Testis (tissue), 2 donors: ENCODE measurements at regions not wholly inside any gene's neighbourhood (a gene's known extent, or its start where the extent isn't known, plus 50 kb on each side); places are given as distances from the start of the nearest gene placed in this dataset.

Experiments
- DNase-seq: peaks from one replicate; pipeline ENCODE4 v3.0.0-alpha.2; 2019
- H3K27ac ChIP-seq, 2 donors: fragments of 200-600 bp; sonication (generic); one replicate each; pipeline ENCODE4 v1.5.1; 2019
- H3K27me3 ChIP-seq: fragments of 200-600 bp; sonication (generic); one replicate; pipeline ENCODE4 v1.5.1; 2019
- H3K36me3 ChIP-seq: fragments of 200-600 bp; sonication (generic); one replicate; pipeline ENCODE4 v1.5.1; 2017; ENCODE audit warnings: low read depth; ENCODE audit errors: missing control alignments
- H3K4me1 ChIP-seq: fragments of 200-600 bp; sonication (generic); one replicate; pipeline ENCODE4 v1.5.1; 2019
- H3K4me3 ChIP-seq, 2 donors: fragments of 200-600 bp; sonication (generic); one replicate each; pipeline ENCODE4 v1.5.1; 2017 to 2019
- H3K9me3 ChIP-seq: fragments of 200-600 bp; sonication (generic); one replicate; pipeline ENCODE4 v1.5.1; 2017
- CTCF ChIP-seq, 3 experiments: fragments of 450-650 bp in 2 of 3; fragments of 200-600 bp in 1 of 3; sonication (generic) in 1 of 3; IDR thresholded peaks; one replicate each; pipeline ENCODE4 v1.5.1; 2016 to 2019; ENCODE audit warnings: antibody characterized with exemption in 3 of 3, mild to moderate bottlenecking in 2 of 3, moderate library complexity in 1 of 3
- POLR2A ChIP-seq: fragments of 450-650 bp; IDR thresholded peaks from one replicate; pipeline ENCODE4 v1.6.1; 2017; ENCODE audit warnings: antibody characterized with exemption, mild to moderate bottlenecking, moderate library complexity
- WGBS, 2 donors: methylation state at CpG; one replicate each; pipeline ENCODE4 v1.1.5; 2018; 5-methylcytosine and 5-hydroxymethylcytosine counted together
- intact Hi-C: fragments of 100-400 bp; cut with DNase I; formaldehyde crosslinking; loops from one replicate; pipeline ENCODE4 v1.15.1; 2023; ENCODE audit warnings: low total_unique reads

DNA sequence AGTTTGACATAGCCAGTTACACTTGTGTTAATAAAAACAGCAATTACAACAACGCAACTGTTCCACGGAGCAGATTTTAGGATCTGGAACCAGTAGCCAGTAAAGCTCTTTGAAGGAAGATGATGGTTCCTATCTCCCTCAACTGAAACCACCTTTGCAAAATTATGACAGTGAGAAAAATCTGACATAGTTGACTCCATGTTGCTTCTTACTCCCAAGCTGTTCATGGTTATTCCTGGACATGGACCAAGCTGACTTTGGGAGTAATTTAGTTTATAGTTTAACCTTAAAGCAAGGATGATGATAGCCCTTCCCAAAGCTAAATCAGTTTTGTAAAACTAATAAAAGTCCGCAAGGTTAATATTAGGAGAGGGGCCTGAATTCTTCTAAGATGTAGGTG lies 518.0 kb upstream of the ZP4 start:
- no peak overlapping the region for H3K4me3 ChIP-seq
- no peaks in the 10 kb centered on the region for H3K9me3 ChIP-seq
- no peak for DNase-seq
- 93 to 95% methylated on average over 3 of the region's 3 CpGs for WGBS, 2 donors
- TF ChIP-seq CTCF (IDR thresholded peaks at IDR 0.05): no peak
- no peaks in the 10 kb centered on the region for H3K36me3 ChIP-seq
- intact Hi-C loops: no loop called here
- H3K27me3 ChIP-seq: no peaks in the 10 kb centered on the region
- no peak overlapping the region for H3K27ac ChIP-seq
- H3K4me1 ChIP-seq: no peaks in the 10 kb centered on the region

GRCh38 chr1:238406098-238406860 lies 515.6 kb upstream of the ZP4 start:
- intact Hi-C loops: no loop called here
- no peaks in the 10 kb centered on the region for H3K36me3 ChIP-seq
- TF ChIP-seq CTCF (IDR thresholded peaks at IDR 0.05): no peak
- TF ChIP-seq POLR2A: no peak
- no peaks in the 10 kb centered on the region for H3K27me3 ChIP-seq
- H3K27ac ChIP-seq: no peak overlapping the region
- no peaks in the 10 kb centered on the region for H3K9me3 ChIP-seq
- no peak for DNase-seq
- WGBS, 2 donors: 64 to 71% methylated on average over 3 of the region's 3 CpGs
- H3K4me3 ChIP-seq: no peak overlapping the region
- no peaks in the 10 kb centered on the region for H3K4me1 ChIP-seq

GRCh38 chr1:238404921-238405320 lies 514.2 kb upstream of the ZP4 start:
- TF ChIP-seq POLR2A (no peak), CTCF (IDR thresholded peaks at IDR 0.05) (no peak)
- Histone ChIP-seq H3K4me3 (no peak overlapping the region), H3K27ac (no peak overlapping the region), H3K36me3 (no peaks in the 10 kb centered on the region), H3K9me3 (no peaks in the 10 kb centered on the region), H3K4me1 (no peaks in the 10 kb centered on the region), H3K27me3 (no peaks in the 10 kb centered on the region)
- DNase-seq: no peak
- 83 to 86% methylated on average over 2 of the region's 2 CpGs for WGBS, 2 donors
- intact Hi-C loops: no loop called here

- intact Hi-C loops: no loop called here
- H3K27ac ChIP-seq: no peak overlapping the region
- no peaks in the 10 kb centered on the region for H3K4me1 ChIP-seq
- no peaks in the 10 kb centered on the region for H3K27me3 ChIP-seq
- H3K4me3 ChIP-seq: no peak overlapping the region
- no peaks in the 10 kb centered on the region for H3K36me3 ChIP-seq
- no peaks in the 10 kb centered on the region for H3K9me3 ChIP-seq
- TF ChIP-seq POLR2A (no peak), CTCF (IDR thresholded peaks at IDR 0.05) (no peak)
- no peak for DNase-seq
- WGBS, 2 donors: 53 to 67% methylated on average over 1 of the region's 1 CpG
Measured at GRCh38 chr1:238404481-238404880, 513.8 kb upstream of the ZP4 start.

DNA sequence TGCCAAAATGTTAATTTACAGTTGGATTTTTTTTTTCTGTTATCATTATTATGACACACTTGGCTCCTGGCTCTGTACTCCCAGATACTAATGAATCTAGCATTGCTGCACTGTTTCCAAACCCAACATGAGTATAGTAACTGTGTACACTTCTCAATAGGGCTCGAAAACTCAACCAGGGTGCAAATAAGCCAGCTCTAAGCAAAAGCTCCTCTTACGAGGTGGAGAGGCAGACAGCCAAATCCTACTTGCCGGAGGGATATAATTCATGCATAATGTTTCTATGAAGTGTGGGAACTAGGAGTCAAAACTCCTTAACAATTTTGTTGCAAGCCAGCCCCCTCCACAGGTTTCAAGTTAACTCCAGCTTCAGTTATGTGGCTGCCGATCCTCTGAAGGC lies 510.4 kb upstream of the ZP4 start:
- TF ChIP-seq CTCF (IDR thresholded peaks at IDR 0.05) (no peak), POLR2A (no peak)
- no peak for DNase-seq
- intact Hi-C loops: no loop called here

More for the DNA sequence above, 510.4 kb upstream of the ZP4 start:
- no peaks in the 10 kb centered on the region for H3K9me3 ChIP-seq
- H3K27me3 ChIP-seq: no peaks in the 10 kb centered on the region
- no peak overlapping the region for H3K4me3 ChIP-seq
- H3K27ac ChIP-seq: no peak overlapping the region
- WGBS, 2 donors: 45 to 55% methylated on average over 4 of the region's 4 CpGs
- no peaks in the 10 kb centered on the region for H3K4me1 ChIP-seq
- H3K36me3 ChIP-seq: no peaks in the 10 kb centered on the region
